ENCODE measurements at regions not wholly inside any gene's neighbourhood (a gene's known extent, or its start where the extent isn't known, plus 50 kb on each side); places are given as distances from the start of the nearest gene placed in this dataset.
"Not testable (repeated sequence)": the region's sequence is repeated elsewhere in the genome, so short reads cannot be mapped to it uniquely, and the experiment has no call there.

DNA sequence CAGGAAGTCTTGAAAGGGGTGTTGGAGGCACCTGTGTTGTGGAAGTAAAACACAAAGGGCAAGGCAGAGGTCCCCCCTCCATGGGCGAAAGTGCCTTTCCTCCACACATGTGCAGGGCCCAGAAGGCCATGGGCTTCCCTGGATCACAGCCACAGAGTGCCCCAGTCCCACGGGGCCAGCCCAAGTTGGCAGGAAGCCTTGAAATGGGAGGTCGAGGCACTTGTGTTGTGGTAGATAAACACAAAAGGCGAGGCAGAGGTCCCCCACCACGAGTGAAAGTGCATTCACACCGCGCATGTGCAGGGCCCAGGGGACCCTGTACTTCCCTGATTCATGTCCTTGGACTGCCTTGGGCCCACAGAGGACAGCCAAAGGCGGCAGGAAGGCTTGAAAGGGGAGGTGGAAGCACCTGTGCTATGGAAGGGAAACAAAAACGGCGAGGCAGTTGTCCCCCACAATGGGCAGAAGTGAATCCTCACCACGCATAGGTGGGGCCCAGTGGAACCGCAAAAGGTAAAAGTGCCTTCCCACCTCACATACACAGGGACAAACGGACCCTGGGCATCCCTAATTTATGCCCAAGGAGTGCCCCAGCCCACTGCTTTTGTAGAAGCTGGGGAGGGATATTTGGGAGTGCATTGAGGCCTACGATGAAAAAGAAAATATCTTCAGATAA lies 585.4 kb downstream of the ALG10 start:
- no peak for DNase-seq

- not testable (repeated sequence) for DNase-seq
These were observed 591.7 kb downstream of the ALG10 start for GRCh38 chr12:34613988-34614387.

DNA sequence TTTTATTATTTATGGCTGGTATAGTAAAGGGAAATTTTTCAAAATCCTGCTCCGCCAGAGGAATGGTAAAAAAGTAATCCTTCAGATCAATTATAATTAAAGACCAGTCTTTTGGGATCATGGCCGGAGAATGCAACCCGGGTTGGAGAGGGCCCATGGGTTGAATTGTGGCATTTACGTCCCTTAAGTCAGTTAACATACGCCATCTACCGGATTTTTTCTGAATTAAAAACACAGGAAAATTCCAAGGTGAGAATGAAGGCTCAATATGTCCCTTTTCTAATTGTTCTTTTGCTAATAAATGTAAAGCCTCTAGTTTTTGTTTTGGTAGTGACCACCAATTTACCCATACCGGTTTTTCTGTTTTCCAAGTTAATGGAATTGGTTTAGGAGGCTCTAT lies 602.8 kb downstream of the ALG10 start:
- DNase-seq, result peak; percentile 42

DNA sequence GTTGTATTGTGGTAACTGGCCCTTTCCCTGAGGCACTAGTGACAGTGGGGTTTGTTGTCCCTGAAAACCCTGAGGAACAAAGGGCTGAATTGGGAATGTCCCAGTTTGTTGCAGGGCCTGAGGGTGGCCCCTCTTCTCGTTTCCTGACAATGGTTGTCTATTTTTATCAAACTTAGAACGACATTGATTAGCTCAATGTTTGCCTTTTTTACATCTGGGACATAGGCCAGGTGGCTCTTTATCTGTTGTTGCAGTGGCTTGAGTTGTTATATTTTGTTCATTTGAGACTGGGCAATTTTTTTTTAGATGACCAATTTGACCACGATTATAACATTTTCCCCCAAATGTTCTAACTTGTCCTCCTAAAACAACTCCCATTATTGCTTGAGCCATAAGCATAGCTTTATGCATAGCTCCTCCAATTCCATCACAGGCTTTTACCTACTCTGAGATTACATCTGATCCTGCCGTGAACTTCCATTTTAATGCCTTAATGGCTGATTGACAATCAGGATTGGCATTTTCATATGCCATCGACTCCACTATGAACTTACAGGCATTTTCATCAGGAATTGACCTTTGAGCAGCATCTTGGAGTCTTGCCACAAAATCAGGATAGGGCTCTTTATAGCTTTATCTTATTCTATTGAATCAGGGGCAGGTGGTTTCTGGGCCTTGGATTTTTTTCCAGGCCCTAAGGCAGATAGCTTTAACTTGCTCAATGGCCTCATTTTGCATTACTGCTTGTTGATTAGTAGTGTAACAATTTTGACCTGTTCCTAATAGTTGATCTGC lies 604.3 kb downstream of the ALG10 start:
- DNase-seq, result no peak

Data from NCI-H345 (cell line).